H1 (cell line): ENCODE measurements at regions not wholly inside any gene's neighbourhood (a gene's known extent, or its start where the extent isn't known, plus 50 kb on each side); places are given as distances from the start of the nearest gene placed in this dataset.

Experiments used
- CTCF ChIA-PET: fragments of 300-600 bp; sonication (Branson Sonifier 250); formaldehyde crosslinking; loops from one replicate; lab custom pipeline; 2021; ENCODE audit not compliant: partially characterized antibody; lab: Charles Lee
- POLR2A ChIA-PET: fragments of 300-600 bp; sonication (Branson Sonifier 250); formaldehyde crosslinking; loops from one replicate; lab custom pipeline; 2021; ENCODE audit warnings: inconsistent platforms; ENCODE audit not compliant: partially characterized antibody; lab: Charles Lee
- DNase-seq, 2 experiments: peaks; one replicate each; pipeline versions ENCODE4 v3.0.0 to v3.0.0-alpha.2; 2010 to 2022; ENCODE audit warnings: low spot score in 2 of 2, low read depth in 1 of 2, mixed read lengths in 1 of 2
- FAIRE-seq: peaks from 2 replicates; lab custom pipeline; 2011; peaks lifted over from hg19 to GRCh38; lab: Jason Lieb, UNC
- H2AFZ ChIP-seq: 2 replicates; pipeline ENCODE4 v1.8.1; 2012; ENCODE audit warnings: low read length, inconsistent platforms
- H2AK5ac ChIP-seq: 2 replicates; pipeline ENCODE4 v1.6.1; 2013; ENCODE audit warnings: low read depth, low read length
- H2BK120ac ChIP-seq: replicated peaks from 2 replicates; pipeline ENCODE3; 2013; ENCODE audit warnings: low read depth, low read length, inconsistent platforms
- H2BK12ac ChIP-seq: 2 replicates; pipeline ENCODE4 v1.6.1; 2013; ENCODE audit warnings: low read depth, low read length
- H2BK15ac ChIP-seq: 2 replicates; pipeline ENCODE4 v1.6.1; 2013; ENCODE audit warnings: low read length
- H2BK20ac ChIP-seq: 2 replicates; pipeline ENCODE4 v1.6.1; 2013; ENCODE audit warnings: low read length
- H2BK5ac ChIP-seq: 2 replicates; pipeline ENCODE4 v1.6.1; 2013; ENCODE audit warnings: low read depth, low read length
- H3K14ac ChIP-seq: 2 replicates; pipeline ENCODE4 v1.6.1; 2013; ENCODE audit warnings: inconsistent platforms; ENCODE audit not compliant: insufficient read length
- H3K18ac ChIP-seq: 2 replicates; pipeline ENCODE4 v1.6.1; 2013; ENCODE audit warnings: low read length; ENCODE audit errors: extremely low read depth
- H3K23ac ChIP-seq: 2 replicates; pipeline ENCODE4 v1.6.1; 2013; ENCODE audit warnings: inconsistent platforms; ENCODE audit not compliant: insufficient read length
- H3K23me2 ChIP-seq: 2 replicates; pipeline ENCODE4 v1.6.1; 2013; ENCODE audit warnings: low read depth, low read length
- H3K27ac ChIP-seq: 2 replicates; pipeline ENCODE4 v1.6.1; 2011; ENCODE audit warnings: low read depth, low read length, inconsistent platforms
- H3K27me3 ChIP-seq, 4 experiments: replicated peaks in 1 of 4; 1 replicate in 1 of 4; 2 replicates in 3 of 4; pipeline versions ENCODE4 v1.6.1 to v1.8.1; 2011 to 2013; ENCODE audit warnings: low read length in 3 of 4, mild to moderate bottlenecking in 3 of 4, inconsistent platforms in 2 of 4, mixed read lengths in 2 of 4, moderate library complexity in 1 of 4; ENCODE audit not compliant: control insufficient read depth in 3 of 4, insufficient read depth in 3 of 4; ENCODE audit errors: extremely low read depth in 1 of 4
- H3K36me3 ChIP-seq, 4 experiments: 2 replicates each; pipeline versions ENCODE4 v1.6.1 to v1.8.1; 2011 to 2013; ENCODE audit warnings: mild to moderate bottlenecking in 4 of 4, low read length in 3 of 4, moderate library complexity in 2 of 4, control low read depth in 1 of 4, inconsistent platforms in 1 of 4; ENCODE audit not compliant: insufficient read depth in 4 of 4, control insufficient read depth in 2 of 4
- H3K4ac ChIP-seq: replicated peaks from 2 replicates; pipeline ENCODE3; 2013; ENCODE audit warnings: low read length, low read depth, mixed read lengths, inconsistent platforms; ENCODE audit not compliant: insufficient read length
- H3K4me1 ChIP-seq, 4 experiments: replicated peaks in 1 of 4; 1 replicate in 1 of 4; 2 replicates in 3 of 4; pipeline versions ENCODE4 v1.6.1 to v1.8.1; 2011 to 2013; ENCODE audit warnings: low read length in 3 of 4, inconsistent platforms in 2 of 4, mixed read lengths in 1 of 4; ENCODE audit not compliant: insufficient read depth in 4 of 4, control insufficient read depth in 3 of 4
- H3K4me2 ChIP-seq, 2 experiments: 2 replicates each; pipeline versions ENCODE4 v1.6.1 to v1.8.1; 2011 to 2013; ENCODE audit warnings: low read depth in 2 of 2, low read length in 2 of 2, control low read depth in 1 of 2, inconsistent platforms in 1 of 2, mild to moderate bottlenecking in 1 of 2; ENCODE audit not compliant: insufficient read depth in 1 of 2
- H3K4me3 ChIP-seq, 4 experiments: fragments of 200-600, 300-600 bp in 1 of 4; sonication (generic), shearing (Covaris generic), sonication (Bioruptor Twin) in 1 of 4; 2 replicates each; pipeline versions ENCODE4 v1.5.1 to v1.8.1; 2011 to 2016; ENCODE audit warnings: low read length in 4 of 4, low read depth in 3 of 4, control low read depth in 2 of 4, inconsistent platforms in 2 of 4, mild to moderate bottlenecking in 2 of 4, mixed read lengths in 1 of 4, moderate library complexity in 1 of 4; ENCODE audit not compliant: insufficient read depth in 2 of 4; ENCODE audit errors: extremely low read depth in 1 of 4
- H3K56ac ChIP-seq: replicated peaks from 2 replicates; pipeline ENCODE3; 2013; ENCODE audit warnings: low read depth, mild to moderate bottlenecking, mixed read lengths, low read length, inconsistent platforms; ENCODE audit not compliant: insufficient read length
- H3K79me1 ChIP-seq: 2 replicates; pipeline ENCODE4 v1.6.1; 2013; ENCODE audit warnings: low read depth, low read length, control low read depth
- H3K79me2 ChIP-seq, 2 experiments: 2 replicates each; pipeline versions ENCODE4 v1.6.1 to v1.8.1; 2012 to 2013; ENCODE audit warnings: low read length in 2 of 2, mild to moderate bottlenecking in 2 of 2, inconsistent platforms in 1 of 2; ENCODE audit not compliant: insufficient read depth in 2 of 2, control insufficient read depth in 1 of 2
- H3K9ac ChIP-seq, 4 experiments: replicated peaks in 1 of 4; 1 replicate in 1 of 4; 2 replicates in 3 of 4; pipeline versions ENCODE4 v1.6.1 to v1.8.1; 2011 to 2013; ENCODE audit warnings: low read depth in 3 of 4, low read length in 3 of 4, control low read depth in 2 of 4, mild to moderate bottlenecking in 2 of 4, moderate library complexity in 2 of 4, inconsistent platforms in 1 of 4; ENCODE audit errors: extremely low read depth in 1 of 4
- H3K9me3 ChIP-seq, 2 experiments: 2 replicates each; pipeline versions ENCODE4 v1.6.1 to v1.8.1; 2012 to 2013; ENCODE audit warnings: mild to moderate bottlenecking in 2 of 2, moderate library complexity in 2 of 2, control low read depth in 1 of 2, inconsistent platforms in 1 of 2, low read depth in 1 of 2, low read length in 1 of 2, mixed read lengths in 1 of 2; ENCODE audit not compliant: insufficient read depth in 2 of 2
- H4K20me1 ChIP-seq, 2 experiments: replicated peaks in 1 of 2; 2 replicates each; pipeline versions ENCODE3 to v1.8.1; 2011 to 2013; ENCODE audit warnings: inconsistent platforms in 2 of 2, low read length in 2 of 2, mild to moderate bottlenecking in 1 of 2; ENCODE audit not compliant: insufficient read depth in 2 of 2, control insufficient read depth in 1 of 2
- H4K5ac ChIP-seq: 2 replicates; pipeline ENCODE4 v1.6.1; 2013; ENCODE audit warnings: low read length, low read depth, mixed read lengths, inconsistent platforms; ENCODE audit not compliant: insufficient read length
- H4K8ac ChIP-seq: 2 replicates; pipeline ENCODE4 v1.8.0; 2013; ENCODE audit warnings: mild to moderate bottlenecking, moderate library complexity, low read length, inconsistent platforms; ENCODE audit not compliant: insufficient read depth; ENCODE audit errors: extremely low read depth
- H4K91ac ChIP-seq: replicated peaks from 2 replicates; pipeline ENCODE3; 2013; ENCODE audit warnings: low read length, mixed read lengths, inconsistent platforms; ENCODE audit not compliant: insufficient read length
- ASH2L ChIP-seq: fragments of 200-600, 300-600 bp; sonication (generic); IDR thresholded peaks from one replicate; pipeline ENCODE4 v1.7.1; 2017; ENCODE audit warnings: low read length
- FOSL1 ChIP-seq: IDR thresholded peaks from 2 replicates; pipeline ENCODE4 v1.6.1; 2011; ENCODE audit warnings: mild to moderate bottlenecking, low read depth, low read length, moderate library complexity; ENCODE audit not compliant: insufficient read depth
- NRF1 ChIP-seq: IDR thresholded peaks from 2 replicates; pipeline ENCODE4 v1.6.1; 2011; ENCODE audit warnings: mild to moderate bottlenecking, low read depth, low read length, improper control_type of control experiment
- SP1 ChIP-seq: IDR thresholded peaks from 2 replicates; pipeline ENCODE4 v1.6.1; 2011; ENCODE audit warnings: low read depth, low read length
- SP2 ChIP-seq: IDR thresholded peaks from 2 replicates; pipeline ENCODE4 v1.6.1; 2012; ENCODE audit warnings: mild to moderate bottlenecking, low read length, inconsistent platforms
- WGBS, 2 experiments: shearing (Covaris generic) in 1 of 2; methylation state at CpG; one replicate each; pipeline versions ENCODE4 v1.1.6 to v1.1.7; 2013 to 2015; ENCODE audit warnings: low lambda C conversion rate in 2 of 2, mixed read lengths in 2 of 2, inconsistent platforms in 1 of 2, low coverage in 1 of 2, missing lambda C conversion rate in 1 of 2; ENCODE audit not compliant: insufficient replicate concordance in 2 of 2, insufficient coverage in 1 of 2, insufficient read length in 1 of 2; ENCODE audit errors: extremely low coverage in 1 of 2, missing lambda C conversion rate in 1 of 2; 5-methylcytosine and 5-hydroxymethylcytosine counted together

- POLR2A ChIA-PET = no interaction called here
- Histone ChIP-seq H3K14ac (no peak overlapping the region), H3K27me3 (no peaks in the 10 kb centered on the region), H3K4me2 (peak overlapping the region in 1 of 2 experiments; percentile 17; a peak in 1 of 4 replicates), H3K4me1 (peaks cover 0 to 5% (median 2%) of the 10 kb centered on the region in 4 experiments; a peak in 4 of 7 replicates), H4K20me1 (no peaks in the 10 kb centered on the region), H2BK5ac (no peak overlapping the region), H4K5ac (no peak overlapping the region), H3K9ac (no peak overlapping the region), H2BK120ac (no peak overlapping the region), H2AK5ac (no peak overlapping the region), H3K27ac (no peak overlapping the region), H2BK12ac (no peak overlapping the region), H4K91ac (no peak overlapping the region), H3K79me1 (no peaks in the 10 kb centered on the region), H3K79me2 (no peaks in the 10 kb centered on the region), H3K4ac (no peak overlapping the region), H3K9me3 (no peaks in the 10 kb centered on the region), H3K56ac (no peak overlapping the region), H3K23me2 (no peaks in the 10 kb centered on the region), H3K18ac (no peak overlapping the region), H3K23ac (no peak overlapping the region), H2BK15ac (no peak overlapping the region), H2BK20ac (no peak overlapping the region), H4K8ac (no peak overlapping the region), H3K4me3 (no peak overlapping the region), H3K36me3 (no peaks in the 10 kb centered on the region), H2AFZ (no peak overlapping the region)
- CTCF ChIA-PET = interaction anchor here (1.3 to 1.5 kb wide), 2 partner anchors 10 to 11 kb away, joined by 3 read pairs; no protein-coding TSS in a partner anchor
- no peak for FAIRE-seq
- TF ChIP-seq ASH2L (no peak), NRF1 (no peak), SP2 (no peak), SP1 (no peak), FOSL1 (no peak)
- no peak for DNase-seq
- WGBS, 2 experiments = 71% methylated on average over 3 of the region's 3 CpGs; no CpG with 5 or more reads in 1 of the 2 experiments
Measured at GRCh38 chr6:51339108-51339507, 520.4 kb downstream of the TFAP2B start.
